GM18951 (cell line): ENCODE measurements at regions not wholly inside any gene's neighbourhood (a gene's known extent, or its start where the extent isn't known, plus 50 kb on each side); places are given as distances from the start of the nearest gene placed in this dataset.
"Not testable (repeated sequence)": the region's sequence is repeated elsewhere in the genome, so short reads cannot be mapped to it uniquely, and the experiment has no call there.

Experiments
- POLR2A ChIP-seq: IDR thresholded peaks from 4 replicates; pipeline ENCODE4 v1.6.1; 2011; ENCODE audit warnings: mild to moderate bottlenecking; ENCODE audit not compliant: insufficient read length, insufficient read depth; ENCODE audit errors: extremely low read depth
- in situ Hi-C: fragments of 300-500 bp; cut with MboI; formaldehyde crosslinking; loops from one replicate; pipeline ENCODE4 v1.12.0; 2022; ENCODE audit warnings: low sequenced_read_pairs, mixed read lengths, inconsistent platforms; ENCODE audit not compliant: unreplicated experiment

- TF ChIP-seq POLR2A, result no peak
- in situ Hi-C loops, result no loop called here
These were observed 1130.3 kb downstream of the PLA2G4A start for GRCh38 chr1:187959062-187959461.

GRCh38 chr1:187960125-187960638 lies 1131.4 kb downstream of the PLA2G4A start:
- no peak for TF ChIP-seq POLR2A
- in situ Hi-C loops, result no loop called here

GRCh38 chr1:187961895-187962294 lies 1133.1 kb downstream of the PLA2G4A start:
- TF ChIP-seq POLR2A, result no peak
- in situ Hi-C loops, result no loop called here

- in situ Hi-C loops, result no loop called here
- no peak for TF ChIP-seq POLR2A
These were observed 1143.1 kb downstream of the PLA2G4A start for GRCh38 chr1:187971851-187972250.

GRCh38 chr1:187977298-187977697 lies 1148.5 kb downstream of the PLA2G4A start:
- TF ChIP-seq POLR2A, result no peak
- in situ Hi-C loops, result no loop called here

- in situ Hi-C loops, result no loop called here
- TF ChIP-seq POLR2A, result no peak
These were observed 1156.6 kb downstream of the PLA2G4A start for GRCh38 chr1:187985145-187985896.

GRCh38 chr1:187985897-187986654 lies 1157.3 kb downstream of the PLA2G4A start:
- no peak for TF ChIP-seq POLR2A
- in situ Hi-C loops, result no loop called here

GRCh38 chr1:187987236-187987776 lies 1158.6 kb downstream of the PLA2G4A start:
- in situ Hi-C loops, result no loop called here

GRCh38 chr1:187991944-187992343 lies 1163.2 kb downstream of the PLA2G4A start:
- in situ Hi-C loops, result no loop called here
- TF ChIP-seq POLR2A, result no peak

More at GRCh38 chr1:187987236-187987776, 1158.6 kb downstream of the PLA2G4A start:
- no peak for TF ChIP-seq POLR2A

- TF ChIP-seq POLR2A, result no peak
- in situ Hi-C loops, result no loop called here
These were observed 1168.0 kb downstream of the PLA2G4A start for GRCh38 chr1:187996780-187997179.

- TF ChIP-seq POLR2A, result no peak
These were observed 1171.2 kb downstream of the PLA2G4A start for GRCh38 chr1:187999973-188000372.

GRCh38 chr1:188003687-188004086 lies 1174.9 kb downstream of the PLA2G4A start:
- in situ Hi-C loops, result not testable (repeated sequence)

More at GRCh38 chr1:187999973-188000372, 1171.2 kb downstream of the PLA2G4A start:
- in situ Hi-C loops, result no loop called here

- no peak for TF ChIP-seq POLR2A
- in situ Hi-C loops, result no loop called here
These were observed 1176.1 kb downstream of the PLA2G4A start for GRCh38 chr1:188004849-188005248.

- in situ Hi-C loops, result no loop called here
- no peak for TF ChIP-seq POLR2A
These were observed 1177.6 kb downstream of the PLA2G4A start for GRCh38 chr1:188006354-188006753.

- in situ Hi-C loops, result not testable (repeated sequence)
These were observed 1184.6 kb downstream of the PLA2G4A start for GRCh38 chr1:188013222-188013849.
